ENCODE measurements at regions not wholly inside any gene's neighbourhood (a gene's known extent, or its start where the extent isn't known, plus 50 kb on each side); places are given as distances from the start of the nearest gene placed in this dataset.

GRCh38 chrX:124836786-124837185 is 482.9 kb upstream of the TEX13C start:
- TF ChIP-seq, protein P1, sequence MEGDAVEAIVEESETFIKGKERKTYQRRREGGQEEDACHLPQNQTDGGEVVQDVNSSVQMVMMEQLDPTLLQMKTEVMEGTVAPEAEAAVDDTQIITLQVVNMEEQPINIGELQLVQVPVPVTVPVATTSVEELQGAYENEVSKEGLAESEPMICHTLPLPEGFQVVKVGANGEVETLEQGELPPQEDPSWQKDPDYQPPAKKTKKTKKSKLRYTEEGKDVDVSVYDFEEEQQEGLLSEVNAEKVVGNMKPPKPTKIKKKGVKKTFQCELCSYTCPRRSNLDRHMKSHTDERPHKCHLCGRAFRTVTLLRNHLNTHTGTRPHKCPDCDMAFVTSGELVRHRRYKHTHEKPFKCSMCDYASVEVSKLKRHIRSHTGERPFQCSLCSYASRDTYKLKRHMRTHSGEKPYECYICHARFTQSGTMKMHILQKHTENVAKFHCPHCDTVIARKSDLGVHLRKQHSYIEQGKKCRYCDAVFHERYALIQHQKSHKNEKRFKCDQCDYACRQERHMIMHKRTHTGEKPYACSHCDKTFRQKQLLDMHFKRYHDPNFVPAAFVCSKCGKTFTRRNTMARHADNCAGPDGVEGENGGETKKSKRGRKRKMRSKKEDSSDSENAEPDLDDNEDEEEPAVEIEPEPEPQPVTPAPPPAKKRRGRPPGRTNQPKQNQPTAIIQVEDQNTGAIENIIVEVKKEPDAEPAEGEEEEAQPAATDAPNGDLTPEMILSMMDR (conservative IDR thresholded peaks at IDR 0.05; ENCODE audit: low read length): no peak
- no peak for TF ChIP-seq EZH2phosphoT487 (IDR thresholded peaks at IDR 0.05; ENCODE audit: borderline replicate concordance)
